ENCODE measurements at regions not wholly inside any gene's neighbourhood (a gene's known extent, or its start where the extent isn't known, plus 50 kb on each side); places are given as distances from the start of the nearest gene placed in this dataset.

- no peak for TF ChIP-seq POLR2AphosphoS5 (IDR thresholded peaks at IDR 0.05; ENCODE audit: low read depth, low read length)
- TF ChIP-seq POLR2A (IDR thresholded peaks at IDR 0.05; ENCODE audit: low read depth, low read length), result no peak
These were observed 239.7 kb upstream of the PLD5 start for GRCh38 chr1:242764161-242764560.
